Fibroblast of villous mesenchyme (primary cell): ENCODE measurements at regions not wholly inside any gene's neighbourhood (a gene's known extent, or its start where the extent isn't known, plus 50 kb on each side); places are given as distances from the start of the nearest gene placed in this dataset.
"Not testable (repeated sequence)": the region's sequence is repeated elsewhere in the genome, so short reads cannot be mapped to it uniquely, and the experiment has no call there.

ENCODE experiments used
- DNase-seq: peaks from one replicate; pipeline ENCODE4 v3.0.0-alpha.2; 2010; ENCODE audit warnings: low read depth
- H3K4me3 ChIP-seq: 2 replicates; pipeline ENCODE4 v1.5.1; 2011; ENCODE audit warnings: low read depth, mild to moderate bottlenecking, low read length
- TF ChIP-seq, protein P1 (sequence below): IDR thresholded peaks from 2 replicates; pipeline ENCODE4 v1.5.1; 2012; ENCODE audit warnings: low read depth, mild to moderate bottlenecking, low read length; ENCODE audit not compliant: insufficient read depth

DNA sequence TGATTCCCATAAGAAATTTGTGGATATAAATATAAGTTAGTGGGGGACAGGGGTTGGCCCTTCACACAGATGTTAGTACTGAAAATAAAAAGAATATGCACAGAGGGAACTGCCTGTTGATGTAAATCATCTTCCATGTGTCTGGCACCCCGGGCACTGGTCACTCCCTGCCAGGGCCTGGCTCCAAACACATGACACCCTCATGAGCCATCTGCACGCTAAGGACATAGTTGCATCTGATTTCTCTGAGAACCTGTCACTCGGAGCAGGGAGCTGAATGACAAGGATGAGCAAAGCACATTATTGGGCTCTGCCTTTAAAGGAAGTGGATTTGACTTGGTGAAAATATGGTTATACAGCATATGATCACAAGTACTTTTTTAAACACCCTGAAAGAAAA, 66.2 kb upstream of the TSC22D2 start:
- TF ChIP-seq, protein P1, sequence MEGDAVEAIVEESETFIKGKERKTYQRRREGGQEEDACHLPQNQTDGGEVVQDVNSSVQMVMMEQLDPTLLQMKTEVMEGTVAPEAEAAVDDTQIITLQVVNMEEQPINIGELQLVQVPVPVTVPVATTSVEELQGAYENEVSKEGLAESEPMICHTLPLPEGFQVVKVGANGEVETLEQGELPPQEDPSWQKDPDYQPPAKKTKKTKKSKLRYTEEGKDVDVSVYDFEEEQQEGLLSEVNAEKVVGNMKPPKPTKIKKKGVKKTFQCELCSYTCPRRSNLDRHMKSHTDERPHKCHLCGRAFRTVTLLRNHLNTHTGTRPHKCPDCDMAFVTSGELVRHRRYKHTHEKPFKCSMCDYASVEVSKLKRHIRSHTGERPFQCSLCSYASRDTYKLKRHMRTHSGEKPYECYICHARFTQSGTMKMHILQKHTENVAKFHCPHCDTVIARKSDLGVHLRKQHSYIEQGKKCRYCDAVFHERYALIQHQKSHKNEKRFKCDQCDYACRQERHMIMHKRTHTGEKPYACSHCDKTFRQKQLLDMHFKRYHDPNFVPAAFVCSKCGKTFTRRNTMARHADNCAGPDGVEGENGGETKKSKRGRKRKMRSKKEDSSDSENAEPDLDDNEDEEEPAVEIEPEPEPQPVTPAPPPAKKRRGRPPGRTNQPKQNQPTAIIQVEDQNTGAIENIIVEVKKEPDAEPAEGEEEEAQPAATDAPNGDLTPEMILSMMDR = no peak
- no peak for DNase-seq
- no peak overlapping the region for H3K4me3 ChIP-seq

- H3K4me3 ChIP-seq, DNase-seq: not testable (repeated sequence)
Measured at GRCh38 chr3:150336363-150336762, 71.7 kb upstream of the TSC22D2 start.

GRCh38 chr3:150335631-150336030, 72.5 kb upstream of the TSC22D2 start:
- no peak for DNase-seq
- no peak overlapping the region for H3K4me3 ChIP-seq
- TF ChIP-seq, protein P1 = no peak

GRCh38 chr3:150334974-150335373, 73.1 kb upstream of the TSC22D2 start:
- no peak overlapping the region for H3K4me3 ChIP-seq
- no peak for DNase-seq
- TF ChIP-seq, protein P1 = no peak

DNA sequence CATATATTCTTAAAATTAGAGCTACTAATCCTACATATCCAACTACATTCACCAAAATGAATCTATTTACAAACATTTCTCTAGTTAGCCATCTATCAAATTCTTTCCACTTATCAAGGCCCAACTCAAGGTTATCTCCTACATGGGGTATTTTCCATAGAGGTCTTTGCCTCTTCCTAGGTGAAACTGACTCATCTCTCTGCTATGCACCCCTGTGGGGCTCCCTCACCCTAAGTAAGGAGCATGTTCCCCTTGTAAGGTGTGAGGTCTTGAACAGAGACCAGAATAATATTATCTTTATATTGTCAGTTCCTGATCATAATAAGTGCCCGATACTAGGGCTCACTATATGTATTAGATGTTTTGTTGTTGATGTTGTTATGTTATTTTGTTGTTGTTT, 74.6 kb upstream of the TSC22D2 start:
- TF ChIP-seq, protein P1 = no peak
- DNase-seq = no peak

GRCh38 chr3:150331978-150332568, 76.0 kb upstream of the TSC22D2 start:
- TF ChIP-seq, protein P1 = no peak
- H3K4me3 ChIP-seq = no peak overlapping the region
- no peak for DNase-seq

More for the DNA sequence above, 74.6 kb upstream of the TSC22D2 start:
- no peak overlapping the region for H3K4me3 ChIP-seq

DNA sequence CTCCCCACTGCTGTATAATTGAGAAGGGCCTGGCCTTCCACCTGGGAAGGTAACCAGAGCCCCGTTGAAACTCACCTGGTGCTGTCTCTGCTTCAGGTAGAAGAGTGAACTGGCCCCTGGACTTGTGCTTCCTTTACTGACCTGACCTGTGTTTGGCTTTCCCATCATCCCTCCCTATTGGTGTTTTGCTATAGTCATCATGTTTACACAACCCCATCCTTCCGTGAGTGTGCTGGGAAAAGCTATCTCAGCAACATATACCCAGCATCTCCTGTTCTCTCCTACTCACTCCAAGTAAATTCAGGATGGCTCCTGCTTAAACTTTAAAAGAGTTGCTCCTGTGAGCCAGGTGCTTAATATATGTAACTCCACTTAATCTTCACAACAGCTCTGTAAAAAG, 77.2 kb upstream of the TSC22D2 start:
- TF ChIP-seq, protein P1 = no peak
- DNase-seq = no peak
- no peak overlapping the region for H3K4me3 ChIP-seq

DNA sequence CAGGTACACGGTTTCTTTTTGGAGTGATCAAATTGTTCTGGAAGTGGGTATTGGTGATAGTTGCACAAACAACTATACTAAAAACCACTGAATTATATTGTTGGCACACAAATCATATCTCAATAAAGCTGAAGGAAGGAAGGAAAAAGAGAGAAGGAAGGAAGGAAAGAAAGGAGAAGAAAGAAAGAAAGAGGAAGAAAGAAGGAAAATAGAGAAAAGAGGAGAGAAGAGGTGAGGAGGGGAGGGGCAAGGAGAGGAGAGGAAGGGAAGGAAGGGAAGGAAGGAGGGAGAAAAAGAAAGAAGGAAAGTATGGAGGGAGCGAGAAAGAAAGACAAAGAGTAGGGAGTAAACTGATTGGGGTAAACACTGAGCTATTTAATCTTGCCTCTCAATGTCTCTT, 77.9 kb upstream of the TSC22D2 start:
- no peak overlapping the region for H3K4me3 ChIP-seq
- no peak for DNase-seq
- TF ChIP-seq, protein P1 = no peak
